Hypothalamus (tissue), 51 donors: ENCODE measurements at regions not wholly inside any gene's neighbourhood (a gene's known extent, or its start where the extent isn't known, plus 50 kb on each side); places are given as distances from the start of the nearest gene placed in this dataset.

Experiments
- DNase-seq, 51 donors: peaks; one replicate each; lab custom pipeline; 2025; lab: John Stamatoyannopoulos, UW

- DNase-seq: no peak
Measured at GRCh38 chr11:91688672-91689071, 535.9 kb upstream of the FAT3 start.

- no peak for DNase-seq
Measured at GRCh38 chr11:91686700-91687099, 537.9 kb upstream of the FAT3 start.

GRCh38 chr11:91686281-91686680 lies 538.3 kb upstream of the FAT3 start:
- no peak for DNase-seq

GRCh38 chr11:91673705-91674104 lies 550.9 kb upstream of the FAT3 start:
- no peak for DNase-seq

- no peak for DNase-seq
Measured at GRCh38 chr11:91664521-91664920, 560.1 kb upstream of the FAT3 start.

- no peak for DNase-seq
Measured at GRCh38 chr11:91660036-91660435, 564.6 kb upstream of the FAT3 start.

- no peak for DNase-seq
Measured at GRCh38 chr11:91654686-91655085, 569.9 kb upstream of the FAT3 start.

- DNase-seq: peak in 3 of 51 donors; percentile 6 to 13 (median 6)
Measured at GRCh38 chr11:91653079-91653754, 571.4 kb upstream of the FAT3 start.

GRCh38 chr11:91650802-91651201 lies 573.8 kb upstream of the FAT3 start:
- DNase-seq: no peak

- no peak for DNase-seq
Measured at GRCh38 chr11:91641153-91641552, 583.5 kb upstream of the FAT3 start.

GRCh38 chr11:91639359-91639758 lies 585.3 kb upstream of the FAT3 start:
- no peak for DNase-seq

- DNase-seq: no peak
Measured at GRCh38 chr11:91630916-91631673, 593.5 kb upstream of the FAT3 start.

GRCh38 chr11:91625495-91625894 lies 599.1 kb upstream of the FAT3 start:
- DNase-seq: no peak

- no peak for DNase-seq
Measured at GRCh38 chr11:91624021-91624420, 600.6 kb upstream of the FAT3 start.

GRCh38 chr11:91608677-91609076 lies 615.9 kb upstream of the FAT3 start:
- DNase-seq: no peak

- DNase-seq: no peak
Measured at GRCh38 chr11:91596111-91596510, 628.5 kb upstream of the FAT3 start.

- DNase-seq: no peak
Measured at GRCh38 chr11:91591021-91591420, 633.6 kb upstream of the FAT3 start.

GRCh38 chr11:91587131-91587530 lies 637.5 kb upstream of the FAT3 start:
- no peak for DNase-seq

GRCh38 chr11:91585035-91585801 lies 639.4 kb upstream of the FAT3 start:
- DNase-seq: no peak

- DNase-seq: no peak
Measured at GRCh38 chr11:91563176-91563575, 661.4 kb upstream of the FAT3 start.

GRCh38 chr11:91560434-91560833 lies 664.2 kb upstream of the FAT3 start:
- DNase-seq: no peak

- no peak for DNase-seq
Measured at GRCh38 chr11:91538065-91538464, 686.6 kb upstream of the FAT3 start.
